ENCODE measurements at regions not wholly inside any gene's neighbourhood (a gene's known extent, or its start where the extent isn't known, plus 50 kb on each side); places are given as distances from the start of the nearest gene placed in this dataset.

GRCh38 chr6:163739408-163739725 is 324.8 kb downstream of the QKI start:
- no peaks in the 10 kb centered on the region for H3K9me3 Mint-ChIP-seq
- H3K27ac Mint-ChIP-seq = no peak overlapping the region
- ATAC-seq (ENCODE audit: poor library complexity) = no peak
- no peaks in the 10 kb centered on the region for H3K9me3 ChIP-seq (ENCODE audit: control insufficient read depth in 1 of 2, insufficient read depth in 1 of 2, low read length in 2 of 2)
- TF ChIP-seq, protein P1, sequence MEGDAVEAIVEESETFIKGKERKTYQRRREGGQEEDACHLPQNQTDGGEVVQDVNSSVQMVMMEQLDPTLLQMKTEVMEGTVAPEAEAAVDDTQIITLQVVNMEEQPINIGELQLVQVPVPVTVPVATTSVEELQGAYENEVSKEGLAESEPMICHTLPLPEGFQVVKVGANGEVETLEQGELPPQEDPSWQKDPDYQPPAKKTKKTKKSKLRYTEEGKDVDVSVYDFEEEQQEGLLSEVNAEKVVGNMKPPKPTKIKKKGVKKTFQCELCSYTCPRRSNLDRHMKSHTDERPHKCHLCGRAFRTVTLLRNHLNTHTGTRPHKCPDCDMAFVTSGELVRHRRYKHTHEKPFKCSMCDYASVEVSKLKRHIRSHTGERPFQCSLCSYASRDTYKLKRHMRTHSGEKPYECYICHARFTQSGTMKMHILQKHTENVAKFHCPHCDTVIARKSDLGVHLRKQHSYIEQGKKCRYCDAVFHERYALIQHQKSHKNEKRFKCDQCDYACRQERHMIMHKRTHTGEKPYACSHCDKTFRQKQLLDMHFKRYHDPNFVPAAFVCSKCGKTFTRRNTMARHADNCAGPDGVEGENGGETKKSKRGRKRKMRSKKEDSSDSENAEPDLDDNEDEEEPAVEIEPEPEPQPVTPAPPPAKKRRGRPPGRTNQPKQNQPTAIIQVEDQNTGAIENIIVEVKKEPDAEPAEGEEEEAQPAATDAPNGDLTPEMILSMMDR (IDR thresholded peaks at IDR 0.05) = no peak
- no peaks in the 10 kb centered on the region for H3K4me1 ChIP-seq (ENCODE audit: insufficient read depth, low read length)
- intact Hi-C loops (cut with DNase I, micrococcal nuclease) = no loop called here
- POLR2A ChIA-PET = no interaction called here
- H3K27me3 ChIP-seq (ENCODE audit: control insufficient read depth in 1 of 2, insufficient read depth in 2 of 2, low read length in 2 of 2) = peaks cover 0 to 4% of the 10 kb centered on the region in 2 experiments
- H3K27me3 Mint-ChIP-seq = peaks cover 11% of the 10 kb centered on the region
- H3K4me3 ChIP-seq (ENCODE audit: low read length) = no peak overlapping the region
- H3K36me3 ChIP-seq (ENCODE audit: insufficient read depth, low read length) = no peaks in the 10 kb centered on the region
- no peaks in the 10 kb centered on the region for H3K4me1 Mint-ChIP-seq (ENCODE audit: low read depth)
- H3K27ac ChIP-seq (ENCODE audit: low read depth in 1 of 2, low read length in 2 of 2) = no peak overlapping the region
- no peak overlapping the region for H3K4me3 Mint-ChIP-seq
- DNase-seq = no peak
- H3K36me3 Mint-ChIP-seq (ENCODE audit: low read depth) = no peaks in the 10 kb centered on the region
- CTCF ChIA-PET = no interaction called here

DNA sequence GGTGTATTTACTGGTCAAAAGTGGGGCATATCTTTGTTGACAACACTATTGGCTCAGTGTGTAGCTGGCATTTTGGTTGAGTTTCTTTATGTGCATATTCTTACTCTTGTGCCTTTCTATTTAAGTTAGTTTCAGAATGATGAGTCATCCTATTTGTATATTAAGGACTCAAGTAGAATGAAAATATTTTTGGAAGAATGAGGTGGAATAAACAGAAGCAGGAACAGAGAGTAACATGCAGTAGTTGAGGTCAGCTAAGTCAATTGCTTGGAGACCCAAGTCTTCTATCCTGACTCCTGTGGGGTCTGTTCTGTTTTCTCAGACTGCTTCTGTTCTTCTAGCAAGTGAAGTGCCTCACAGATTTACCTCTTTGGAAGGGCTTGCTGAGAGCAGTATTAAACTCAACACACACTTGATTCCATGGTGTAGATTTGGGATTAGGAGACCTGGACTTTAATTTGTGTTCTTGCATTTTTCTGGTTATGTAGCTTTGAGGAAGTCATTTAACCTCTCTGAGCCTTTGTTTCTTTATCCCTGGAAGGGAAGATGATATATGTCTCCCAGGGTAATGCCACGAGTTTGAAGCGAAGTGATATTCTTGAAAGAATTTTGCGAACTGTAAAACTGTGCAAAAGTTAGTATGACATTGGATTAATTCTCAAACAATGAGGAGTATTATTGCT is 324.3 kb downstream of the QKI start:
- Histone ChIP-seq H3K27me3 (ENCODE audit: control insufficient read depth in 1 of 2, insufficient read depth in 2 of 2, low read length in 2 of 2) (peaks cover 0 to 4% of the 10 kb centered on the region in 2 experiments), H3K9me3 (ENCODE audit: control insufficient read depth in 1 of 2, insufficient read depth in 1 of 2, low read length in 2 of 2) (no peaks in the 10 kb centered on the region), H3K4me1 (ENCODE audit: insufficient read depth, low read length) (no peaks in the 10 kb centered on the region), H3K27ac (ENCODE audit: low read depth in 1 of 2, low read length in 2 of 2) (no peak overlapping the region), H3K36me3 (ENCODE audit: insufficient read depth, low read length) (no peaks in the 10 kb centered on the region), H3K4me3 (ENCODE audit: low read length) (no peak overlapping the region)
- Mint-ChIP-seq H3K4me1 (ENCODE audit: low read depth) (no peaks in the 10 kb centered on the region), H3K4me3 (no peak overlapping the region), H3K9me3 (no peaks in the 10 kb centered on the region), H3K36me3 (ENCODE audit: low read depth) (no peaks in the 10 kb centered on the region), H3K27ac (no peak overlapping the region), H3K27me3 (peaks cover 11% of the 10 kb centered on the region)
- CTCF ChIA-PET = no interaction called here
- POLR2A ChIA-PET = no interaction called here
- DNase-seq = no peak
- intact Hi-C loops (cut with DNase I, micrococcal nuclease) = no loop called here
- TF ChIP-seq, protein P1 (IDR thresholded peaks at IDR 0.05) = no peak
- ATAC-seq (ENCODE audit: poor library complexity) = no peak

DNA sequence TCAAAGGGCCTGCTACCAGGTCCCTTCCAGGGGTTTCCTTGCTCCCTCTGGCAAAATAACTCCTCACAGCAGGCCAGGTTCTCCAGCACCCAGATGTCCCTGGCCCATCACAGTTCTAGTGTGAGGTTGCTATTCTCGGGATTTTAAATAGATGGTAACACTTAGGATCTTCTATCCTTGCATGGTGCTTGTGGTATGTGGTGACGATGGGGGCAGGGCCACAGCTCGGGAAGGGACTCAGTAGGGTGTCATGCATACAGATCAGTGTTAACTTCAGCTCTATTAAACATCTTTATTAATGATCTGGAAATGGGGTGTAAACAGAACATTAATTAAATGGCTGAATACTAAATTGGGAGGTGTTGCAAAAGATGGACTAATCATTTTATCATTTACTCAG is 323.8 kb downstream of the QKI start:
- H3K4me1 Mint-ChIP-seq (ENCODE audit: low read depth) = no peaks in the 10 kb centered on the region
- no peaks in the 10 kb centered on the region for H3K36me3 Mint-ChIP-seq (ENCODE audit: low read depth)
- no peaks in the 10 kb centered on the region for H3K4me1 ChIP-seq (ENCODE audit: insufficient read depth, low read length)
- H3K9me3 ChIP-seq (ENCODE audit: control insufficient read depth in 1 of 2, insufficient read depth in 1 of 2, low read length in 2 of 2) = no peaks in the 10 kb centered on the region
- intact Hi-C loops (cut with DNase I, micrococcal nuclease) = no loop called here
- ATAC-seq (ENCODE audit: poor library complexity) (no peak), DNase-seq (no peak)
- no peaks in the 10 kb centered on the region for H3K36me3 ChIP-seq (ENCODE audit: insufficient read depth, low read length)
- no peaks in the 10 kb centered on the region for H3K9me3 Mint-ChIP-seq
- ChIA-PET POLR2A (no interaction called here), CTCF (no interaction called here)
- H3K4me3 ChIP-seq (ENCODE audit: low read length) = no peak overlapping the region
- no peak overlapping the region for H3K4me3 Mint-ChIP-seq
- H3K27ac ChIP-seq (ENCODE audit: low read depth in 1 of 2, low read length in 2 of 2) = no peak overlapping the region
- H3K27ac Mint-ChIP-seq = no peak overlapping the region
- H3K27me3 ChIP-seq (ENCODE audit: control insufficient read depth in 1 of 2, insufficient read depth in 2 of 2, low read length in 2 of 2) = peaks cover 0 to 4% of the 10 kb centered on the region in 2 experiments
- peaks cover 11% of the 10 kb centered on the region for H3K27me3 Mint-ChIP-seq
- TF ChIP-seq, protein P1 (IDR thresholded peaks at IDR 0.05) = no peak

Data from CD4-positive, alpha-beta T cell (primary cell).